ENCODE measurements at regions not wholly inside any gene's neighbourhood (a gene's known extent, or its start where the extent isn't known, plus 50 kb on each side); places are given as distances from the start of the nearest gene placed in this dataset.

- H3K27me3 ChIP-seq, result no peaks in the 10 kb centered on the region
- no peak for TF ChIP-seq CTCF (IDR thresholded peaks at IDR 0.05)
- no peak for TF ChIP-seq POLR2A (IDR thresholded peaks at IDR 0.05)
- no peaks in the 10 kb centered on the region for H3K9me3 ChIP-seq
- DNase-seq, result no peak
- no peak overlapping the region for H3K27ac ChIP-seq
- no peaks in the 10 kb centered on the region for H3K36me3 ChIP-seq
- H3K4me3 ChIP-seq, result no peak overlapping the region
- H3K4me1 ChIP-seq, result no peaks in the 10 kb centered on the region
Measured at GRCh38 chr11:115874843-115875242, 370.6 kb upstream of the CADM1 start.

- DNase-seq, result no peak
- H3K36me3 ChIP-seq, result no peaks in the 10 kb centered on the region
- H3K27me3 ChIP-seq, result no peaks in the 10 kb centered on the region
- H3K4me3 ChIP-seq, result no peak overlapping the region
- no peak overlapping the region for H3K27ac ChIP-seq
- H3K4me1 ChIP-seq, result no peaks in the 10 kb centered on the region
- no peak for TF ChIP-seq POLR2A (IDR thresholded peaks at IDR 0.05)
- no peak for TF ChIP-seq CTCF (IDR thresholded peaks at IDR 0.05)
- H3K9me3 ChIP-seq, result no peaks in the 10 kb centered on the region
Measured at GRCh38 chr11:115873813-115874212, 369.6 kb upstream of the CADM1 start.

- Histone ChIP-seq H3K9me3 (no peaks in the 10 kb centered on the region), H3K27ac (no peak overlapping the region), H3K27me3 (no peaks in the 10 kb centered on the region), H3K4me3 (no peak overlapping the region), H3K4me1 (no peaks in the 10 kb centered on the region), H3K36me3 (no peaks in the 10 kb centered on the region)
- no peak for DNase-seq
- TF ChIP-seq POLR2A (IDR thresholded peaks at IDR 0.05) (no peak), CTCF (IDR thresholded peaks at IDR 0.05) (no peak)
Measured at GRCh38 chr11:115872416-115872815, 368.2 kb upstream of the CADM1 start.

- TF ChIP-seq CTCF (IDR thresholded peaks at IDR 0.05), result no peak
- no peak for TF ChIP-seq POLR2A (IDR thresholded peaks at IDR 0.05)
- DNase-seq, result no peak
- Histone ChIP-seq H3K36me3 (no peaks in the 10 kb centered on the region), H3K4me3 (no peak overlapping the region), H3K27ac (no peak overlapping the region), H3K4me1 (no peaks in the 10 kb centered on the region), H3K9me3 (no peaks in the 10 kb centered on the region), H3K27me3 (no peaks in the 10 kb centered on the region)
Measured at GRCh38 chr11:115871161-115871760, 367.0 kb upstream of the CADM1 start.

GRCh38 chr11:115869780-115870431, 365.7 kb upstream of the CADM1 start:
- H3K27ac ChIP-seq, result no peak overlapping the region
- no peaks in the 10 kb centered on the region for H3K9me3 ChIP-seq
- H3K4me3 ChIP-seq, result no peak overlapping the region
- H3K4me1 ChIP-seq, result no peaks in the 10 kb centered on the region
- TF ChIP-seq CTCF (IDR thresholded peaks at IDR 0.05), result peak in 3 of 6 experiments; percentile 31 to 41 (median 40)
- TF ChIP-seq POLR2A (IDR thresholded peaks at IDR 0.05), result no peak
- no peak for DNase-seq
- H3K36me3 ChIP-seq, result no peaks in the 10 kb centered on the region
- no peaks in the 10 kb centered on the region for H3K27me3 ChIP-seq
